ENCODE measurements at regions not wholly inside any gene's neighbourhood (a gene's known extent, or its start where the extent isn't known, plus 50 kb on each side); places are given as distances from the start of the nearest gene placed in this dataset.
A peak's percentile ranks its signal among the peaks of the same experiment; 100 is the strongest.

- TF ChIP-seq EP300 (IDR thresholded peaks at IDR 0.05) (no peak), POLR2AphosphoS5 (IDR thresholded peaks at IDR 0.05) (no peak), POLR2A (IDR thresholded peaks at IDR 0.05) (no peak), CTCF (IDR thresholded peaks at IDR 0.05) (no peak)
- Histone ChIP-seq H3K4me1 (peaks cover 0 to 9% (median 0%) of the 10 kb centered on the region in 4 donors), H3K9me3 (no peaks in the 10 kb centered on the region), H3K36me3 (no peaks in the 10 kb centered on the region), H3K27me3 (no peaks in the 10 kb centered on the region), H3K27ac (no peak overlapping the region), H3K4me3 (no peak overlapping the region)
- intact Hi-C loops (cut with DNase I; ENCODE audit: low total_unique reads), result no loop called here
- DNase-seq, result peak in 1 of 2 donors; percentile 9
- 53 to 72% (median 64%) methylated on average over 1 of the region's 1 CpG for WGBS, 5 donors
Measured at GRCh38 chr4:17030543-17030942, 132.1 kb upstream of the LDB2 start.

- 40 to 66% (median 57%) methylated on average over 2 of the region's 2 CpGs for WGBS, 5 donors
- Histone ChIP-seq H3K9me3 (no peaks in the 10 kb centered on the region), H3K36me3 (no peaks in the 10 kb centered on the region), H3K27me3 (no peaks in the 10 kb centered on the region), H3K4me3 (no peak overlapping the region), H3K4me1 (peaks cover 0 to 9% (median 0%) of the 10 kb centered on the region in 4 donors), H3K27ac (no peak overlapping the region)
- DNase-seq, result no peak
- intact Hi-C loops (cut with DNase I; ENCODE audit: low total_unique reads), result no loop called here
- TF ChIP-seq POLR2A (IDR thresholded peaks at IDR 0.05) (no peak), POLR2AphosphoS5 (IDR thresholded peaks at IDR 0.05) (no peak), EP300 (IDR thresholded peaks at IDR 0.05) (no peak), CTCF (IDR thresholded peaks at IDR 0.05) (no peak)
Measured at GRCh38 chr4:17029964-17030363, 131.5 kb upstream of the LDB2 start.

GRCh38 chr4:17029432-17029831, 131.0 kb upstream of the LDB2 start:
- H3K27me3 ChIP-seq, result no peaks in the 10 kb centered on the region
- TF ChIP-seq POLR2A (IDR thresholded peaks at IDR 0.05) (no peak), CTCF (IDR thresholded peaks at IDR 0.05) (no peak), POLR2AphosphoS5 (IDR thresholded peaks at IDR 0.05) (no peak), EP300 (IDR thresholded peaks at IDR 0.05) (no peak)
- no peaks in the 10 kb centered on the region for H3K9me3 ChIP-seq
- H3K4me3 ChIP-seq, result no peak overlapping the region
- H3K4me1 ChIP-seq, result peaks cover 0 to 9% (median 0%) of the 10 kb centered on the region in 4 donors
- no peak overlapping the region for H3K27ac ChIP-seq
- intact Hi-C loops (cut with DNase I; ENCODE audit: low total_unique reads), result no loop called here
- WGBS, 5 donors, result 75 to 84% (median 80%) methylated on average over 7 of the region's 7 CpGs
- no peaks in the 10 kb centered on the region for H3K36me3 ChIP-seq
- DNase-seq, result no peak

- intact Hi-C loops (cut with DNase I; ENCODE audit: low total_unique reads), result no loop called here
- peak in 1 of 3 donors; percentile 6 for TF ChIP-seq POLR2AphosphoS5 (IDR thresholded peaks at IDR 0.05)
- TF ChIP-seq POLR2A (IDR thresholded peaks at IDR 0.05), result no peak
- no peak for TF ChIP-seq CTCF (IDR thresholded peaks at IDR 0.05)
- no peak for TF ChIP-seq EP300 (IDR thresholded peaks at IDR 0.05)
- Histone ChIP-seq H3K36me3 (no peaks in the 10 kb centered on the region), H3K27ac (no peak overlapping the region), H3K4me3 (no peak overlapping the region), H3K4me1 (peaks cover 0 to 9% (median 0%) of the 10 kb centered on the region in 4 donors), H3K27me3 (no peaks in the 10 kb centered on the region), H3K9me3 (no peaks in the 10 kb centered on the region)
- WGBS, 5 donors, result 75 to 87% (median 81%) methylated on average over 6 of the region's 6 CpGs
- no peak for DNase-seq
Measured at GRCh38 chr4:17027495-17027894, 129.1 kb upstream of the LDB2 start.

Measured in stomach (tissue), 8 donors.